IMR-90 (cell line): ENCODE measurements at regions not wholly inside any gene's neighbourhood (a gene's known extent, or its start where the extent isn't known, plus 50 kb on each side); places are given as distances from the start of the nearest gene placed in this dataset.

Experiments used
- ATAC-seq: fragments of 200-7000 bp; cut with Tn5 transposase; 2 replicates; pipeline ENCODE4 v1.9.1; 2020; ENCODE audit warnings: low read depth, mild to moderate bottlenecking, moderate library complexity
- BruUV-seq: library from RNA; stranded (reverse); fragments of 400-500 nt; replicated peaks from 2 replicates; lab custom pipeline; 2021; lab: Mats Ljungman, UMichigan
- CTCF ChIA-PET: fragments of 300-600 bp; formaldehyde crosslinking; extraction: SDS; loops from one replicate; lab custom pipeline; 2021; ENCODE audit warnings: antibody characterized with exemption; lab: Yijun Ruan, JAX
- POLR2A ChIA-PET: fragments of 300-600 bp; sonication (Branson Sonifier 250); formaldehyde crosslinking; loops from one replicate; lab custom pipeline; 2022; ENCODE audit warnings: antibody characterized with exemption; ENCODE audit not compliant: unreplicated experiment; lab: Charles Lee
- DNase-seq: peaks from one replicate; pipeline ENCODE4 v3.0.0; 2013
- H2AFZ ChIP-seq: replicated peaks from 2 replicates; pipeline ENCODE3; 2013; ENCODE audit warnings: low read length, mild to moderate bottlenecking; ENCODE audit not compliant: poor library complexity
- H2AK5ac ChIP-seq: 2 replicates; pipeline ENCODE4 v1.6.1; 2013; ENCODE audit warnings: low read depth, low read length, inconsistent platforms
- H2AK9ac ChIP-seq: replicated peaks from 2 replicates; pipeline ENCODE3; 2013; ENCODE audit warnings: mild to moderate bottlenecking, low read depth, low read length, moderate library complexity; ENCODE audit not compliant: poor library complexity
- H2BK120ac ChIP-seq: 2 replicates; pipeline ENCODE4 v1.6.1; 2013; ENCODE audit warnings: low read depth, low read length, inconsistent platforms
- H2BK15ac ChIP-seq: 3 replicates; pipeline ENCODE4 v1.6.1; 2013; ENCODE audit warnings: low read depth, low read length, inconsistent platforms
- H2BK20ac ChIP-seq: 2 replicates; pipeline ENCODE4 v1.6.1; 2013; ENCODE audit warnings: low read depth, mild to moderate bottlenecking, inconsistent platforms, low read length, moderate library complexity
- H2BK5ac ChIP-seq: 2 replicates; pipeline ENCODE4 v1.6.1; 2013; ENCODE audit warnings: mild to moderate bottlenecking, low read depth, low read length, inconsistent platforms; ENCODE audit not compliant: poor library complexity, severe bottlenecking
- H3K14ac ChIP-seq: replicated peaks from 2 replicates; pipeline ENCODE4 v1.6.1; 2013; ENCODE audit warnings: low read depth, low read length, inconsistent platforms
- H3K18ac ChIP-seq: 2 replicates; pipeline ENCODE4 v1.6.1; 2013; ENCODE audit warnings: low read depth, low read length, control low read depth
- H3K23ac ChIP-seq: 2 replicates; pipeline ENCODE4 v1.6.1; 2013; ENCODE audit warnings: low read depth, low read length, inconsistent platforms
- H3K27ac ChIP-seq: 2 replicates; pipeline ENCODE4 v1.5.1; 2013; ENCODE audit warnings: mild to moderate bottlenecking, control low read depth, low read length; ENCODE audit not compliant: insufficient read depth
- H3K27me3 ChIP-seq: 2 replicates; pipeline ENCODE4 v1.6.1; 2013; ENCODE audit warnings: low read length; ENCODE audit not compliant: control insufficient read depth, insufficient read depth
- H3K36me3 ChIP-seq: 2 replicates; pipeline ENCODE4 v1.6.1; 2013; ENCODE audit warnings: low read length, mixed read lengths; ENCODE audit not compliant: control insufficient read depth, insufficient read depth
- H3K4ac ChIP-seq: 2 replicates; pipeline ENCODE4 v1.6.1; 2013; ENCODE audit warnings: low read depth, low read length, inconsistent platforms
- H3K4me1 ChIP-seq: 2 replicates; pipeline ENCODE4 v1.6.1; 2013; ENCODE audit warnings: low read length, mixed read lengths; ENCODE audit not compliant: control insufficient read depth, insufficient read depth
- H3K4me2 ChIP-seq: 2 replicates; pipeline ENCODE4 v1.6.1; 2013; ENCODE audit warnings: low read depth, mild to moderate bottlenecking, control low read depth, low read length, moderate library complexity
- H3K4me3 ChIP-seq: 2 replicates; pipeline ENCODE4 v1.5.1; 2013; ENCODE audit warnings: low read depth, mild to moderate bottlenecking, control low read depth, low read length, moderate library complexity; ENCODE audit not compliant: insufficient read depth
- H3K56ac ChIP-seq: 2 replicates; pipeline ENCODE4 v1.6.1; 2013; ENCODE audit warnings: low read length, inconsistent platforms; ENCODE audit not compliant: insufficient read depth; ENCODE audit errors: extremely low read depth
- H3K79me1 ChIP-seq, 2 experiments: 2 replicates each; pipeline ENCODE4 v1.6.1; 2013; ENCODE audit warnings: low read length in 2 of 2, inconsistent platforms in 1 of 2, low read depth in 1 of 2
- H3K9ac ChIP-seq: 2 replicates; pipeline ENCODE4 v1.6.1; 2013; ENCODE audit warnings: low read depth, low read length, control low read depth
- H3K9me1 ChIP-seq: 2 replicates; pipeline ENCODE4 v1.6.1; 2013; ENCODE audit warnings: low read length, inconsistent platforms; ENCODE audit not compliant: insufficient read depth
- H3K9me3 ChIP-seq: 2 replicates; pipeline ENCODE4 v1.6.1; 2013; ENCODE audit warnings: low read length; ENCODE audit not compliant: control insufficient read depth, insufficient read depth
- H4K20me1 ChIP-seq: 2 replicates; pipeline ENCODE4 v1.6.1; 2013; ENCODE audit warnings: low read length, inconsistent platforms; ENCODE audit not compliant: insufficient read depth
- H4K5ac ChIP-seq: 2 replicates; pipeline ENCODE4 v1.6.1; 2013; ENCODE audit warnings: mild to moderate bottlenecking, low read depth, low read length, control low read depth
- H4K8ac ChIP-seq, 2 experiments: 2 replicates each; pipeline ENCODE4 v1.6.1; 2013; ENCODE audit warnings: low read depth in 2 of 2, low read length in 2 of 2, control low read depth in 1 of 2, inconsistent platforms in 1 of 2
- H4K91ac ChIP-seq: 2 replicates; pipeline ENCODE4 v1.6.1; 2013; ENCODE audit warnings: low read depth, low read length, inconsistent platforms; ENCODE audit not compliant: insufficient read depth
- CTCF ChIP-seq: conservative IDR thresholded peaks from 2 replicates; pipeline ENCODE4 v1.5.1; 2012; ENCODE audit warnings: mild to moderate bottlenecking, low read depth, low read length, improper control_type of control experiment
- FOS ChIP-seq: fragments of 150-350 bp; IDR thresholded peaks from 2 replicates; pipeline ENCODE4 v1.6.1; 2016; ENCODE audit warnings: low read depth, low read length
- RFX5 ChIP-seq: IDR thresholded peaks from 2 replicates; pipeline ENCODE4 v1.8.0; 2012; ENCODE audit warnings: low read depth, mild to moderate bottlenecking, low read length, moderate library complexity
- WGBS, 2 experiments: methylation state at CpG; one replicate each; pipeline versions ENCODE4 v1.1.5 to v1.1.7; 2013; ENCODE audit warnings: missing lambda C conversion rate in 2 of 2; ENCODE audit not compliant: insufficient read length in 1 of 2; ENCODE audit errors: extremely low coverage in 2 of 2; 5-methylcytosine and 5-hydroxymethylcytosine counted together
- dilution Hi-C: fragments of 300-500 bp; cut with HindIII; formaldehyde crosslinking; loops from one replicate; pipeline ENCODE4 v1.14.3; 2018; ENCODE audit warnings: low sequenced_read_pairs; ENCODE audit not compliant: unreplicated experiment
- in situ Hi-C: fragments of 300-500 bp; cut with MboI; formaldehyde crosslinking; loops from 3 replicates; pipeline ENCODE4 v1.14.3; 2019; ENCODE audit warnings: low sequenced_read_pairs, inconsistent platforms, mixed read lengths
- intact Hi-C: fragments of 100-400 bp; cut with micrococcal nuclease; formaldehyde crosslinking; loops from 2 replicates; pipeline ENCODE4 v1.10.0; 2022

- Histone ChIP-seq H3K79me1 (no peaks in the 10 kb centered on the region), H2BK20ac (no peak overlapping the region), H3K27me3 (no peaks in the 10 kb centered on the region), H4K8ac (no peak overlapping the region), H3K9me3 (peaks cover 3% of the 10 kb centered on the region; the same call in 1 of the 2 replicates), H3K56ac (no peak overlapping the region), H3K4me1 (no peaks in the 10 kb centered on the region), H4K20me1 (no peaks in the 10 kb centered on the region), H3K18ac (no peak overlapping the region), H3K14ac (no peak overlapping the region), H2BK15ac (no peak overlapping the region), H4K5ac (no peak overlapping the region), H2AK5ac (no peak overlapping the region), H4K91ac (no peak overlapping the region), H2BK5ac (no peak overlapping the region), H3K9me1 (no peaks in the 10 kb centered on the region), H3K9ac (no peak overlapping the region), H3K23ac (no peak overlapping the region), H3K4me3 (no peak overlapping the region), H2AK9ac (no peak overlapping the region), H3K36me3 (no peaks in the 10 kb centered on the region), H2AFZ (no peak overlapping the region), H3K4ac (no peak overlapping the region), H3K27ac (no peak overlapping the region), H2BK120ac (no peak overlapping the region), H3K4me2 (no peak overlapping the region)
- TF ChIP-seq CTCF (no peak), FOS (no peak), RFX5 (no peak)
- no peak for ATAC-seq
- ChIA-PET POLR2A (no interaction called here), CTCF (no interaction called here)
- DNase-seq = no peak
- 78% methylated on average over 6 of the region's 19 CpGs; no CpG with 5 or more reads in 1 of the 2 experiments for WGBS, 2 experiments
- intact Hi-C loops (no loop called here), in situ Hi-C loops (no loop called here), dilution Hi-C loops (no loop called here)
- BruUV-seq = no TSS peak
Observed at GRCh38 chr20:26135325-26136110, 438.9 kb upstream of the ZNF337 start.
